Esophagus squamous epithelium (tissue), 5 donors: ENCODE measurements at regions not wholly inside any gene's neighbourhood (a gene's known extent, or its start where the extent isn't known, plus 50 kb on each side); places are given as distances from the start of the nearest gene placed in this dataset.
A peak's percentile ranks its signal among the peaks of the same experiment; 100 is the strongest.

Experiments
- DNase-seq: peaks from one replicate; lab custom pipeline; 2025; lab: John Stamatoyannopoulos, UW
- H3K27ac ChIP-seq, 4 donors: fragments of 200-600 bp; sonication (generic); one replicate each; pipeline ENCODE4 v1.5.1; 2016 to 2019; ENCODE audit warnings: mild to moderate bottlenecking in 1 of 4
- H3K27me3 ChIP-seq, 4 donors: fragments of 200-600 bp; sonication (generic); 1 replicate in 3 of 4; 2 replicates in 1 of 4; pipeline versions ENCODE4 v1.5.1 to v1.6.0; 2017 to 2021; ENCODE audit warnings: antibody characterized with exemption in 1 of 4
- H3K36me3 ChIP-seq, 3 donors: fragments of 200-600 bp; sonication (generic); one replicate each; pipeline ENCODE4 v1.5.1; 2016 to 2019
- H3K4me1 ChIP-seq, 3 donors: fragments of 200-600 bp; sonication (generic); one replicate each; pipeline ENCODE4 v1.5.1; 2017 to 2019
- H3K4me3 ChIP-seq, 4 donors: fragments of 200-600 bp; sonication (generic); 1 replicate in 3 of 4; 2 replicates in 1 of 4; pipeline ENCODE4 v1.5.1; 2016 to 2019; ENCODE audit warnings: mild to moderate bottlenecking in 2 of 4, moderate library complexity in 1 of 4
- H3K9me3 ChIP-seq, 3 donors: fragments of 200-600 bp; sonication (generic); one replicate each; pipeline ENCODE4 v1.5.1; 2016 to 2019
- CTCF ChIP-seq, 6 experiments: fragments of 450-650 bp in 4 of 6; fragments of 200-600 bp in 2 of 6; sonication (generic) in 2 of 6; IDR thresholded peaks; one replicate each; pipeline ENCODE4 v1.5.1; 2016 to 2019; ENCODE audit warnings: antibody characterized with exemption in 6 of 6, mild to moderate bottlenecking in 4 of 6, moderate library complexity in 4 of 6
- POLR2A ChIP-seq, 4 donors: fragments of 450-650 bp; IDR thresholded peaks; one replicate each; pipeline ENCODE4 v1.6.1; 2017; ENCODE audit warnings: antibody characterized with exemption in 4 of 4, mild to moderate bottlenecking in 4 of 4, moderate library complexity in 3 of 4
- WGBS, 2 donors: methylation state at CpG; one replicate each; pipeline ENCODE4 v1.1.5; 2018; 5-methylcytosine and 5-hydroxymethylcytosine counted together
- intact Hi-C: fragments of 100-400 bp; cut with DNase I; formaldehyde crosslinking; loops from one replicate; pipeline ENCODE4 v1.15.0; 2022
- donor health status: DM: yes; HTN: yes; CAD: no.

- TF ChIP-seq POLR2A (IDR thresholded peaks at IDR 0.05) (no peak), CTCF (IDR thresholded peaks at IDR 0.05) (no peak)
- Histone ChIP-seq H3K36me3 (no peaks in the 10 kb centered on the region), H3K9me3 (no peaks in the 10 kb centered on the region), H3K4me3 (no peak overlapping the region), H3K27me3 (no peaks in the 10 kb centered on the region), H3K4me1 (peaks cover 3 to 41% (median 7%) of the 10 kb centered on the region in 3 donors), H3K27ac (no peak overlapping the region)
- no peak for DNase-seq
- intact Hi-C loops = no loop called here
- WGBS, 2 donors = 81 to 90% methylated on average over 3 of the region's 3 CpGs
Measured at GRCh38 chr1:182217071-182217470, 155.6 kb upstream of the ZNF648 start.

- no peak for DNase-seq
- no peak for TF ChIP-seq POLR2A (IDR thresholded peaks at IDR 0.05)
- intact Hi-C loops = no loop called here
Measured at GRCh38 chr1:182215764-182216163, 154.3 kb upstream of the ZNF648 start.

GRCh38 chr1:182213163-182213562 is 151.7 kb upstream of the ZNF648 start:
- no peaks in the 10 kb centered on the region for H3K36me3 ChIP-seq
- peaks cover 0 to 20% (median 0%) of the 10 kb centered on the region in 3 donors for H3K4me1 ChIP-seq
- no peaks in the 10 kb centered on the region for H3K27me3 ChIP-seq
- TF ChIP-seq CTCF (IDR thresholded peaks at IDR 0.05) = no peak
- no peak for TF ChIP-seq POLR2A (IDR thresholded peaks at IDR 0.05)
- no peak overlapping the region for H3K4me3 ChIP-seq
- DNase-seq = no peak
- no peaks in the 10 kb centered on the region for H3K9me3 ChIP-seq
- intact Hi-C loops = no loop called here
- WGBS, 2 donors = 75 to 90% methylated on average over 1 of the region's 1 CpG
- no peak overlapping the region for H3K27ac ChIP-seq

More at GRCh38 chr1:182215764-182216163, 154.3 kb upstream of the ZNF648 start:
- Histone ChIP-seq H3K36me3 (no peaks in the 10 kb centered on the region), H3K4me3 (no peak overlapping the region), H3K27ac (no peak overlapping the region), H3K4me1 (peaks cover 3 to 41% (median 7%) of the 10 kb centered on the region in 3 donors), H3K27me3 (no peaks in the 10 kb centered on the region), H3K9me3 (no peaks in the 10 kb centered on the region)

- Histone ChIP-seq H3K36me3 (no peaks in the 10 kb centered on the region), H3K9me3 (no peaks in the 10 kb centered on the region), H3K4me3 (no peak overlapping the region), H3K27me3 (no peaks in the 10 kb centered on the region), H3K27ac (no peak overlapping the region), H3K4me1 (peaks cover 0 to 28% (median 10%) of the 10 kb centered on the region in 3 donors)
- DNase-seq = no peak
- intact Hi-C loops = no loop called here
- TF ChIP-seq CTCF (IDR thresholded peaks at IDR 0.05) (no peak), POLR2A (IDR thresholded peaks at IDR 0.05) (no peak)
Measured at GRCh38 chr1:182211386-182211785, 149.9 kb upstream of the ZNF648 start.

- TF ChIP-seq CTCF (IDR thresholded peaks at IDR 0.05) (no peak), POLR2A (IDR thresholded peaks at IDR 0.05) (no peak)
- Histone ChIP-seq H3K9me3 (no peaks in the 10 kb centered on the region), H3K4me3 (no peak overlapping the region), H3K4me1 (peaks cover 0 to 27% (median 13%) of the 10 kb centered on the region in 3 donors), H3K27me3 (no peaks in the 10 kb centered on the region), H3K36me3 (no peaks in the 10 kb centered on the region), H3K27ac (peak overlapping the region in 1 of 4 donors; percentile 16)
- DNase-seq = no peak
- intact Hi-C loops = no loop called here
- 96 to 100% methylated on average over 1 of the region's 1 CpG for WGBS, 2 donors
Measured at GRCh38 chr1:182210417-182210816, 148.9 kb upstream of the ZNF648 start.

GRCh38 chr1:182207300-182207699 is 145.8 kb upstream of the ZNF648 start:
- Histone ChIP-seq H3K27me3 (no peaks in the 10 kb centered on the region), H3K4me3 (no peak overlapping the region), H3K27ac (peak overlapping the region; percentile 33 to 86 (median 79)), H3K36me3 (no peaks in the 10 kb centered on the region), H3K4me1 (peaks cover 0 to 20% (median 13%) of the 10 kb centered on the region in 3 donors), H3K9me3 (no peaks in the 10 kb centered on the region)
- intact Hi-C loops = no loop called here
- TF ChIP-seq CTCF (IDR thresholded peaks at IDR 0.05) = no peak
- WGBS, 2 donors = 47 to 67% methylated on average over 3 to 4 of the region's 4 CpGs
- DNase-seq = no peak
